Keratinocyte (primary cell): ENCODE measurements at regions not wholly inside any gene's neighbourhood (a gene's known extent, or its start where the extent isn't known, plus 50 kb on each side); places are given as distances from the start of the nearest gene placed in this dataset.

ENCODE experiments used
- EZH2 ChIP-seq: IDR thresholded peaks from one replicate; pipeline ENCODE4 v1.6.1; 2012; ENCODE audit warnings: inconsistent platforms, mild to moderate bottlenecking, low read length, moderate library complexity
- TF ChIP-seq, protein P1 (sequence below), 3 experiments: IDR thresholded peaks in 1 of 3; conservative IDR thresholded peaks in 1 of 3; optimal IDR thresholded peaks in 1 of 3; 2 replicates in 2 of 3; 3 replicates in 1 of 3; pipeline versions ENCODE3 to v1.5.1; 2011; ENCODE audit warnings: low read length in 3 of 3, mild to moderate bottlenecking in 3 of 3, moderate library complexity in 2 of 3, control low read depth in 1 of 3, inconsistent platforms in 1 of 3; ENCODE audit not compliant: insufficient read depth in 2 of 3; ENCODE audit errors: extremely low read depth in 1 of 3

DNA sequence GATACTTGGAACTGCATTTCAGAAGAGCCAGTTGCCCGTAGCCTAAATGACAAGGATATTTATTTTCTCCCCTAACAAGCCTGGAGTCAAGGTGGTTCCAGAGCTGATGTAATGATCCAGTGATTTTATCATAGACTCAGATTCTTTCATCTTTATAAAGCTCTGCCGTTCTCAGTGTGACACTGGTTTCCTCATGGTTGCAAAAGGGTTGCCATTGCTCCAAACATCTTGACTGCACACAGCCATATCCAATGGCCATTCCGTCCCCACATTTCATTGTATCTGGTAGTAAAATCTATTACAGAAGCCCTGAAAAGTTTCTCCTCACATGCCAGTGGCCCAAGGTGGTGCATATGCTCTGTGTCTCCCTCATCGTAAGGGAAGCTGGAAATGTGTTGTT lies 63.1 kb upstream of the SDK2 start:
- TF ChIP-seq, protein P1, sequence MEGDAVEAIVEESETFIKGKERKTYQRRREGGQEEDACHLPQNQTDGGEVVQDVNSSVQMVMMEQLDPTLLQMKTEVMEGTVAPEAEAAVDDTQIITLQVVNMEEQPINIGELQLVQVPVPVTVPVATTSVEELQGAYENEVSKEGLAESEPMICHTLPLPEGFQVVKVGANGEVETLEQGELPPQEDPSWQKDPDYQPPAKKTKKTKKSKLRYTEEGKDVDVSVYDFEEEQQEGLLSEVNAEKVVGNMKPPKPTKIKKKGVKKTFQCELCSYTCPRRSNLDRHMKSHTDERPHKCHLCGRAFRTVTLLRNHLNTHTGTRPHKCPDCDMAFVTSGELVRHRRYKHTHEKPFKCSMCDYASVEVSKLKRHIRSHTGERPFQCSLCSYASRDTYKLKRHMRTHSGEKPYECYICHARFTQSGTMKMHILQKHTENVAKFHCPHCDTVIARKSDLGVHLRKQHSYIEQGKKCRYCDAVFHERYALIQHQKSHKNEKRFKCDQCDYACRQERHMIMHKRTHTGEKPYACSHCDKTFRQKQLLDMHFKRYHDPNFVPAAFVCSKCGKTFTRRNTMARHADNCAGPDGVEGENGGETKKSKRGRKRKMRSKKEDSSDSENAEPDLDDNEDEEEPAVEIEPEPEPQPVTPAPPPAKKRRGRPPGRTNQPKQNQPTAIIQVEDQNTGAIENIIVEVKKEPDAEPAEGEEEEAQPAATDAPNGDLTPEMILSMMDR (optimal IDR thresholded peaks at IDR 0.05 in 1 of 3, IDR thresholded peaks at IDR 0.05 in 1 of 3, conservative IDR thresholded peaks at IDR 0.05 in 1 of 3; ENCODE audit: extremely low read depth in 1 of 3, insufficient read depth in 2 of 3, low read length in 3 of 3), result no peak
- TF ChIP-seq EZH2, result no peak
